Stimulated activated CD4-positive, alpha-beta T cell treated with anti-CD3 and anti-CD28 coated beads, TNF-alpha, amount 100 ng/mL, for 48 hours (primary cell): ENCODE measurements at regions not wholly inside any gene's neighbourhood (a gene's known extent, or its start where the extent isn't known, plus 50 kb on each side); places are given as distances from the start of the nearest gene placed in this dataset.

ENCODE experiments used
- DNase-seq, 3 donors: peaks; one replicate each; pipeline ENCODE4 v3.0.0-alpha.2; 2020; ENCODE audit warnings: low read depth in 3 of 3

- peak; percentile 15 to 55 (median 37) for DNase-seq
These were observed 403.4 kb upstream of the SUCLG2 start for GRCh38 chr3:68057637-68058320.

DNA sequence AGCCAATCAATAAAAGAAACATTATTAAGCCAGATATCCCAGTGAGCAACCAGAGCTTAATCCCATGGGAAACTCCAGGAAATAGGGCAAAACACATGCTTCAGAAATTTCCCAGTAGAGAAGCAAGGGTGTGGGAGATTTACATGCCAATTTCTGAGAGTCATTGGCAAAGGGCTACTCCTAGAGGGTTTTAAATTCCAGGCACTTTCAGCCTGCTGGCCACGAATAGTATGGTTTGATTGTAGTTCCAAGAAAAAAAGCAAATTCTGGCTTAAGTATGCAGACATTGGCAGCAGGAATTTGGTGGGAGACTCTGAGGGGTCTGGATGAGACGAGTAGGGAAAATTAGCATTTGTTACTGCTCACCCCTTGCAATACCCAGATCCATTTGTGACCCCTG, 402.1 kb upstream of the SUCLG2 start:
- no peak for DNase-seq

DNA sequence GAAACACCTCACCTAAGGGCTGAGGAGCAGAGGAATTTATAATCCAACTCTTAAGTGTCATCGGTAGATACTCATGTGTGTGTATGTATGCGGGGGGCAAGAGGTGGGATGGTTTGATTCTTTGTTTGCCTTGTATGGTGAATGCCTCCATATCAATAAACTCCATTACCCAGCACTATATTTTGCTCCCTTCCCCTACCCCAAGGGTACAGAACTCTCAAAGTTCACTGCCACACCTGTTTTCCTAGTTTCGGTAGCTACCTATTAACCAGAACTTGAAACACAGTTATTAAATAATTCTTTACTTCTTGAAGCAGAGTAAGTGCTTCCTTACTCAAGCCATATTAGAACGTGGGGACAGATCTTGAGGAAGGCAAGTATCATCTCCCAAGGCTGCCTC, 400.8 kb upstream of the SUCLG2 start:
- DNase-seq, result no peak

DNA sequence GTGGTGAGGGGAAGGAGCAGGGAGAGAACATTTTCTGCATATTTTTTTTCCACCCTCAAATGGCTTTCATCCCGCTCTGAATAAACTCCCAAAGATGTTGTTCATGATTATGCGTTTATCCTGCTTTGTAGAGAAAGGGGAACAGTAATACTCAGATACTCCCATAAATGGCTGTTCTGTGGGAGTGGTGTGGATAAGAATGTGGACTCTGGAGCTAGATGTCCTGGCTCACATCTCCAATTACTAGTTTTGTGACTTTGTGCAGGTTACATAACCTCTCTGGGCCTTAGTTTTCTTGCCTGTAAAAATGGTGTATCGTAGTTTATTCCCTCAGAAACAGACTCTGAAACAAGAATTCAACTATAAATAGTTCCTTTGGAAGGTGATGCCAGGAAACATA, 395.4 kb upstream of the SUCLG2 start:
- DNase-seq, result no peak

DNA sequence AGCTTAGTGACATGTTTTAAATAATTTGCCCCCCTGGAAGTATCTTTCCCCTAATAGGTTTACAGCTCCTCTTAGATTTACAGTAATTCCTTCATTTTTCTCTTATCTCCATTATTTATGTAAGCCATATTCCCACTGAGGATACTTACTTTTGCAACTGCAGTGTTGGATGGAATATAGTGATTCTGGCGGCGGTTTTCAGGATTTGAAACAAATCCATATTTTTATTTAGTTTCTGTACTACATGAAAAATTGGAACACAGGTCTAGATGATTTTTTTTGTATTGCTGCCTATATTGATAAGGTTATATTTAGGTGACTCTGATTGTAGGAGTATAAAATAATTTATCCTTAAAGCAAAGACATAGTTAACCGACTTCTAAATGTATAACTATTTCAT, 391.6 kb upstream of the SUCLG2 start:
- DNase-seq, result no peak

DNA sequence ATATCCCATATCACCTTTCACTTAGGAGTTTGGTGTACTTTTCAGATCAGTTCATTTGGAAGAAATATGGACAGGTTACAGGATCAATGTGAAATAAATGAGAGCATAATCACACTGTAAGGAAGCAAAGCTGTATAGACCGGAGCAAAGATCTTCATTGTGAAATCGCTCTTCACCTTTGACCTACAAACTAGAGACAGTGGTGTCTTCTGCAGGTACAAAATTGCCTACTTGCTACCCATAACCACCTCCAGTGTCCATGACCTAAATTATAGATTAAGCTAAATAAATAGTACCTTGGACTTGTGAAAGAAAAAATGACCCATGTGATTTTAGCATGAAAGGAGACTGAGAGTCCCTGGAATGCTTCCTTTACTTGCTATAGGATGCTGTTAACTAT, 379.5 kb upstream of the SUCLG2 start:
- DNase-seq, result no peak

- no peak for DNase-seq
These were observed 377.8 kb upstream of the SUCLG2 start for GRCh38 chr3:68032209-68032608.

- no peak for DNase-seq
These were observed 370.8 kb upstream of the SUCLG2 start for GRCh38 chr3:68025189-68025588.

GRCh38 chr3:68019876-68020275, 365.5 kb upstream of the SUCLG2 start:
- DNase-seq, result no peak

GRCh38 chr3:68018275-68018674, 363.9 kb upstream of the SUCLG2 start:
- DNase-seq, result no peak

- no peak for DNase-seq
These were observed 362.7 kb upstream of the SUCLG2 start for GRCh38 chr3:68017069-68017468.

DNA sequence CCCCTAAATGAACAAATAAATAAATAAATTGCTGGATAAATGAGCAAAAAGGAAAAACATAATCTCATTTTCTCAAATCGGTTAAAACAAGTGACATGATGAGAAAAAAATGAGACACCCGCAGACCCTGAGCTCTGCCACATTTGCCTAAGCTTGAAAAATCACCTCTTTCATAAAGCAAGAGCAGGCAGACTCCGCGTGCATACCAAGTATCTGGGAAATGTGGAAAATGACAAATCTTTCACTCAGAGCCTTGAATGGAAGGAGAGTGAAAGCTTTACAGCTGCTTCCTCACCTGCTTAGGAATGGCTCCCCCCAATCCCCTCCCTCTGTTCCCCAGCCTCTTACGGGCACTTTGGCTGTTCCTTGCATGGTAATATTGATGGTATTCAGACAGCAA, 355.5 kb upstream of the SUCLG2 start:
- DNase-seq, result no peak

GRCh38 chr3:68007621-68008226, 353.3 kb upstream of the SUCLG2 start:
- peak in 1 of 3 donors; percentile 23 for DNase-seq

DNA sequence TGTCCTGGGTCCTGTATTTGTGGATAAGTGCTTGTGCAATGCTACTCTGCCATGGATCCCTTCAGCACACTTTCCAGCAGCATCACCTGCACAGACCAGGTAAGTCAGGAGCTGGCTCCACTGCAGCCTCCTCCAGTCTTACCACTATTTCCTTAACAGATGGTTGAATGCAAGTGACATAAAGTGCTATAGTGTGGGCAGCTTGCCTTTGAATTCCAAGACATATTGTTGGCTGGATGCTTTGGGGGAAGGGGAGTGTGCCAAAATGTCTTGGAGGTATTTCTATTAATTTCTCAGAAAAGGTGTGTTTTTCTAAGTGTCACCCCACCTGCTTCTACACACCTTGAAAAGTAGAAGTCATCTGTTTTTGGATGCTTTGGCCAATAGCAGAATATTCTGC, 352.2 kb upstream of the SUCLG2 start:
- no peak for DNase-seq

GRCh38 chr3:68004091-68004490, 349.7 kb upstream of the SUCLG2 start:
- DNase-seq, result no peak

DNA sequence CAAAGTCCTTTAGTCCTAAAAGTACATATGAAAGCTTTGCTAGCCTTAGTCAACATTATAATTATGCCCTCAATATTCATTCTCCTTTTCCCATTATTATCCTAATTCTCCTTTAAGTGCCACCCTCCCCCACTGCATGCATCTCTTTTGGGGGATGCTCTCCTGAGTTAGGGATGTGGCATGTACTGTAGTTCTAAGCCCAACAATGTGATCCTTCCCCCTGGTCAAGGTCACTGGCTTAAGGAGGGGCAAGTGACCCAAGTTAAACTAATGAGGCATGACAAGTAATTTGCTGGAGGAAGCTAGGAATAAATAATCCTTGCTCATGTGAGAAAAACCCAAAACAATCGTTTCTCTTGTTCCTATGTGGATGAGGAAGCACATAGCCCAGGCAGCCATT, 343.9 kb upstream of the SUCLG2 start:
- DNase-seq, result no peak

DNA sequence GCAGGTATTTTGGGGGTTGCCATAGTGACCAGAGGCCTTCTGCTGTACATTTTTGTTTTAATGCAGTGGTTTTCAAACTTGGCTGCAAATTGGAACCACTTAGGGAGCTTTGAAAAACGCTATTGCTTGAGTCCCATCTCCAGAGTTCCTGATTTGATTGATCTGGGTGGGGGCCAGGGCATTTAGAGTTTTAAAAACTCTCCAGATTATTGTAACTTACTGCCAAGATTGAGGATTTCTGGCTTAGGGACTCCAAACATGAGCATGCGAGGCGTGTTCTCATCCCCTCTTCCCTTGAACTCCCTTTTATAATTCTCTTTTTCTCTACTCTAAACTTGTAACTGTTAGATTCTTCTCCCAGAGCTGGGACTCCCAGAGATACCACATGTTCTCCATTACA, 340.8 kb upstream of the SUCLG2 start:
- no peak for DNase-seq

- DNase-seq, result no peak
These were observed 332.3 kb upstream of the SUCLG2 start for GRCh38 chr3:67986706-67987105.

DNA sequence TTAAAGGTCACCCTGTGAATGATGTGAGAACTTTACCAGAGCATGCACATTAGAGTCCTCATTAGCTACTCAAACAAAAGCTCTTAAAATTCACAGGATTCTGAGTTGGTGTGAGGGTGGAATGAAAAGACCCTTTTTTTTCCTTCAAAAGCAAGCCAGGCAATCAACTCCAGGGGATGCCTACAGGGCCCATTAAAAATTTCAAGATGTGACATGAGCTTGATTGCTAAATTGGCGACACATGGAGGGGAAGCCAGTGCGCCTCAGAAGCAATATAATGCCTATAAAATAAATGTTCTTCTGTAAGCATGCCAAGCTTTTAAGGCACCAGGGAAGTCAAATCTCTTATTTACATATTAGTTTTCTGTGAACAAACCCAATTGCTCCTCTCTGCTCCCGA, 328.8 kb upstream of the SUCLG2 start:
- no peak for DNase-seq

- no peak for DNase-seq
These were observed 326.7 kb upstream of the SUCLG2 start for GRCh38 chr3:67981077-67981476.

GRCh38 chr3:67979342-67979741, 324.9 kb upstream of the SUCLG2 start:
- DNase-seq, result no peak

DNA sequence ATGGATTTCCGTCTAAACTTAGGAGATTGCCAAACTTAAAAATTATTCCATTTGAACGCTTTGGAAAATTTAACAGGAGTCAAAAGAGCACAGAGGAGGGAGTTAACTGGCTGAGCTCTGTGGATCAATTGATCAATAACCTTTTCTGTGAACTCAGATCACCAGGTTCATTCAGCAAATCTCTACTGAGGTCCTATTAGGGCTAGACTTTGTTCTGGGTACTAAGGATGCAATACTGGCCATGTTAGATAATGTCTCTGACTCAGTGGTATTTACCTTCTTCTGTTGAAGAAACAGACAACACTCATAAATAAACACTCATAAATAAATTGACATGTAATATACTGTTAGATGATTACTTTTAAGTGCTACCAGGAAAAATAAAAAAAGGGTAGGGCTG, 323.4 kb upstream of the SUCLG2 start:
- no peak for DNase-seq

- no peak for DNase-seq
These were observed 322.3 kb upstream of the SUCLG2 start for GRCh38 chr3:67976663-67977062.

GRCh38 chr3:67964596-67964995, 310.2 kb upstream of the SUCLG2 start:
- DNase-seq, result no peak
